Activated T-helper 2 cell treated with anti-CD3 and anti-CD28 coated beads, Interferon-gamma antibody, Interleukin-2, Interleukin-4, amounts not matched to agents 10 μg/mL and 5 μg/mL and 100 μg/mL, durations not matched to agents 14 hours and 24 hours and 36 hours (primary cell): ENCODE measurements at regions not wholly inside any gene's neighbourhood (a gene's known extent, or its start where the extent isn't known, plus 50 kb on each side); places are given as distances from the start of the nearest gene placed in this dataset.

Experiments used
- DNase-seq: peaks from one replicate; pipeline ENCODE4 v3.0.0; 2021; ENCODE audit warnings: low spot score
- H3K27ac Mint-ChIP-seq: one replicate; pipeline ENCODE4 v1.8.0; 2021; ENCODE audit warnings: mixed read lengths
- H3K27me3 Mint-ChIP-seq: one replicate; pipeline ENCODE4 v1.8.0; 2021; ENCODE audit warnings: low read depth, mixed read lengths
- H3K36me3 Mint-ChIP-seq: one replicate; pipeline ENCODE4 v1.8.0; 2021; ENCODE audit warnings: low read depth, mixed read lengths
- H3K4me1 Mint-ChIP-seq: one replicate; pipeline ENCODE4 v1.8.0; 2021; ENCODE audit warnings: low read depth, mixed read lengths
- H3K4me3 Mint-ChIP-seq: one replicate; pipeline ENCODE4 v1.8.0; 2021; ENCODE audit warnings: low read depth, mild to moderate bottlenecking, moderate library complexity, mixed read lengths
- H3K9me3 Mint-ChIP-seq: one replicate; pipeline ENCODE4 v1.8.0; 2021; ENCODE audit warnings: mixed read lengths
- intact Hi-C: fragments of 100-400 bp; cut with micrococcal nuclease; formaldehyde crosslinking; loops from one replicate; pipeline ENCODE4 v1.15.1; 2023

- no peaks in the 10 kb centered on the region for H3K36me3 Mint-ChIP-seq
- DNase-seq, result no peak
- no peak overlapping the region for H3K4me3 Mint-ChIP-seq
- intact Hi-C loops, result no loop called here
- no peak overlapping the region for H3K27ac Mint-ChIP-seq
- no peaks in the 10 kb centered on the region for H3K9me3 Mint-ChIP-seq
- H3K27me3 Mint-ChIP-seq, result no peaks in the 10 kb centered on the region
- no peaks in the 10 kb centered on the region for H3K4me1 Mint-ChIP-seq
These were observed 246.0 kb downstream of the PMP22 start for GRCh38 chr17:15019158-15019557.

DNA sequence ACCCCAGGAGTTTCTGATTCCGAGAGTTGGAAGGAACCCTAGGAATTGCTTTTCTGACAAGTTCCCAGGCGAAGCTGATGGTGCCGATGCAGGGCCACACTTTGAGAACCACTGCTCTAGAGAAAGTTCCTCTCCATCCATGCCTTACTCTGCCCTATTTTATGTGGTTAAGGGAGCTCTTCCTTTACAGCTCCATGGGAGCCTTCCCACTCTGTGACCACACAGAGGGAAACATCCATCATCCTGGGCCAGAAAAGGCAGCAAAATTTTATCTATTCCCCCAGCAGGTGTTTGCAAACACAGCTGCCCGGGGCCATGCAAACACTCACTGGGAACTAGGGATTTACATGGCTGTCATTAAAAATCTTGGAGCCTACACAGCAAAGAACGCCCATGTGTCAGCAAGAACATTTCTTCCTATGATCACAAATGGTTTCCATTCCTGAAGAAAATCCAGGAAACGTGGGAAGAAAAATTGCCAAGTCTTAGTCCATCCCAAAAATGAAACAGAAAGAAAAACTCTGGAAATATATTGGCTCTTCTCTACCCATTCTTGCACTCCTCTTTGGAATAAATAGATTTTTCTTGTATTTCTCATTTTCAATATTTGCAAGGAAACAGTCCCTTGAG is 252.7 kb downstream of the PMP22 start:
- no peak for DNase-seq
- no peak overlapping the region for H3K4me3 Mint-ChIP-seq

GRCh38 chr17:15009087-15009486 is 256.0 kb downstream of the PMP22 start:
- H3K36me3 Mint-ChIP-seq, result no peaks in the 10 kb centered on the region
- H3K27me3 Mint-ChIP-seq, result no peaks in the 10 kb centered on the region
- no peak overlapping the region for H3K4me3 Mint-ChIP-seq
- DNase-seq, result no peak
- intact Hi-C loops, result no loop called here
- no peaks in the 10 kb centered on the region for H3K9me3 Mint-ChIP-seq
- H3K4me1 Mint-ChIP-seq, result no peaks in the 10 kb centered on the region
- H3K27ac Mint-ChIP-seq, result no peak overlapping the region

More for the DNA sequence above, 252.7 kb downstream of the PMP22 start:
- Mint-ChIP-seq H3K9me3 (no peaks in the 10 kb centered on the region), H3K4me1 (no peaks in the 10 kb centered on the region), H3K27ac (no peak overlapping the region), H3K27me3 (no peaks in the 10 kb centered on the region), H3K36me3 (no peaks in the 10 kb centered on the region)
- intact Hi-C loops, result no loop called here

DNA sequence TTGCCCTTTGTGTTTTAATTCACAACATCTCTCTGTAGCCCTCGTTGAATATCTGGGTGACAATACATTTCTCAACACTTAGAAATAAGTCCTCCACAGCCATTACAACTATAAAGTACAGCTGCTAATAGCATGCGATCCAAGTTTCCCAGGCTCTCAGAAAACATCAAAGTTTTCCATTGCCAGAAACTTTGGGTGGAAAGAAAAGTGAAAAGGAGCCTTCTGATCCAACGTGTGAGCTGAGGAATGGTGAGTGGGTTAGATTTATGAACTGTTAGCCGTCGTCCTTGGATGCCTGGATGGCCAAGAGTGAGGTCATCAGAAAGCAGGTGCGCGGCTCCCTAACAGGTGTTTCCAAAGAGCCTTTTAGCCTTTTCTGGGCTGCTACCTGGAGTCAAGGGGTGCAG is 258.0 kb downstream of the PMP22 start:
- Mint-ChIP-seq H3K4me1 (no peaks in the 10 kb centered on the region), H3K27me3 (no peaks in the 10 kb centered on the region), H3K36me3 (no peaks in the 10 kb centered on the region), H3K9me3 (no peaks in the 10 kb centered on the region), H3K4me3 (no peak overlapping the region), H3K27ac (no peak overlapping the region)
- intact Hi-C loops, result no loop called here
- no peak for DNase-seq

GRCh38 chr17:15006421-15007128 is 258.6 kb downstream of the PMP22 start:
- intact Hi-C loops, result no loop called here
- Mint-ChIP-seq H3K4me1 (no peaks in the 10 kb centered on the region), H3K9me3 (no peaks in the 10 kb centered on the region), H3K27me3 (no peaks in the 10 kb centered on the region), H3K4me3 (no peak overlapping the region), H3K36me3 (no peaks in the 10 kb centered on the region), H3K27ac (no peak overlapping the region)
- no peak for DNase-seq

- H3K9me3 Mint-ChIP-seq, result no peaks in the 10 kb centered on the region
- no peaks in the 10 kb centered on the region for H3K27me3 Mint-ChIP-seq
- no peak for DNase-seq
- H3K36me3 Mint-ChIP-seq, result no peaks in the 10 kb centered on the region
- H3K4me1 Mint-ChIP-seq, result peaks cover 4% of the 10 kb centered on the region
- no peak overlapping the region for H3K4me3 Mint-ChIP-seq
- intact Hi-C loops, result no loop called here
- no peak overlapping the region for H3K27ac Mint-ChIP-seq
These were observed 264.5 kb downstream of the PMP22 start for GRCh38 chr17:15000661-15001060.

- DNase-seq, result no peak
- H3K27me3 Mint-ChIP-seq, result no peaks in the 10 kb centered on the region
- no peak overlapping the region for H3K27ac Mint-ChIP-seq
- no peak overlapping the region for H3K4me3 Mint-ChIP-seq
- no peaks in the 10 kb centered on the region for H3K9me3 Mint-ChIP-seq
- H3K36me3 Mint-ChIP-seq, result no peaks in the 10 kb centered on the region
- H3K4me1 Mint-ChIP-seq, result peaks cover 4% of the 10 kb centered on the region
- intact Hi-C loops, result no loop called here
These were observed 267.8 kb downstream of the PMP22 start for GRCh38 chr17:14997290-14997689.

DNA sequence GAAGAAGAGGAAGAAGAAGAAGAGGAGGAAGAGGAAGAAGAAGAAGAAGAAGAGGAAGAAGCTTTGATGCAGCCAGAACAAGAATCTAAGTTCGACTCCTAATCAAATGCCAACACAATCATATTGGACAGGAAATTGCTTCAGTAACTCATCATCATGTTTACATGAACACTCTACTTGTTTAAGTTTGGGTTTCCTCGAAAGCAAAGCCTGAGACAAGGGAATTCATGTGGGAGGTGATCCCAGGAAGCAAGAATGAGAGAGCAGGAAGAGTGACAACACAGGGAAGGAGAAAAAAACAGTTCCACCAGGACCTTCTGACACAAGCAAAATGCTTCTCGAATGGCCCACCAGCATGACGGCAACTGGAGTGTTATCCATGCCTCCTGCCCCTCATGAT is 279.0 kb downstream of the PMP22 start:
- intact Hi-C loops, result no loop called here
- Mint-ChIP-seq H3K27ac (no peak overlapping the region), H3K36me3 (no peaks in the 10 kb centered on the region), H3K4me3 (no peak overlapping the region), H3K27me3 (no peaks in the 10 kb centered on the region), H3K4me1 (no peaks in the 10 kb centered on the region), H3K9me3 (no peaks in the 10 kb centered on the region)
- DNase-seq, result no peak

DNA sequence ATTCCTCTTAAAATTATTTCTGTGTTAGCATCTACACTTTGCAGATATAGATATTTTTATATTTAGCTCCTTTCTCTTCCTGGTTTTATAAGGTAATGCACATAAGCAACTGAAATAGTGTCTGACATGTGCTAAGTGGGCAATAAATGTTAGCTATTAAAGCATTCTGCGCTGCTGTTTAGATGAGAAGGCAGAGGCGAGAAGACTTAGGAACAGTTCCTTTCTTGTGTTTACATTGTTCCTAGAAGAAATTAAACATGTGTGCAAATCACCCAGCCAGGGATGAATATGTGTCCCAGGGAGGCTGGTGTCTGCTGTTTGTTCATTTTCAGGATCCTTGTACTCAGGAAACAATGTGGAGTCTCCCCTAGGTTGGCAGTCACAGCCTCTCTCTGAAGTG is 292.3 kb downstream of the PMP22 start:
- intact Hi-C loops, result no loop called here

DNA sequence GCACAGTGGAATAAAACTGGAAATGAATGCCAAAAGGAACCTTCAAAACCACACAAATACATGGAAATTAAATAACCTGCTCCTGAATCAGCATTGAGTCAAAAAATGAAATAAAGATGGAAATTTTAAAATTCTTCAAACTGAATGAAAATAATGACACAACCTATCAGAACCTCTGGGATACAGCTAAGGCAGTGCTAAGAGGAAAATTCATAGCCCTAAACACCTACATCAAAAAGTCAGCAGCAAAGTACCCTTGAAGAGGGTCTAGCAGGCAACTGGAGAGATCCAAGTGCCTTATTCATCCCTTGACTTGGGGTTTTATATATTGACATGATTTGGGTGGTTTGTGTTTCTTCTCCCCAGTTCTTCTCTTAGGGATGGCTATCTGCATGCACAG is 294.1 kb downstream of the PMP22 start:
- no peaks in the 10 kb centered on the region for H3K27me3 Mint-ChIP-seq
- no peak overlapping the region for H3K4me3 Mint-ChIP-seq
- H3K4me1 Mint-ChIP-seq, result peaks cover 4% of the 10 kb centered on the region
- intact Hi-C loops, result no loop called here
- H3K9me3 Mint-ChIP-seq, result peaks cover 39% of the 10 kb centered on the region
- DNase-seq, result no peak
- no peaks in the 10 kb centered on the region for H3K36me3 Mint-ChIP-seq
- H3K27ac Mint-ChIP-seq, result no peak overlapping the region

More for the DNA sequence above, 292.3 kb downstream of the PMP22 start:
- Mint-ChIP-seq H3K4me1 (peaks cover 4% of the 10 kb centered on the region), H3K27me3 (no peaks in the 10 kb centered on the region), H3K9me3 (peaks cover 39% of the 10 kb centered on the region), H3K36me3 (no peaks in the 10 kb centered on the region), H3K27ac (no peak overlapping the region), H3K4me3 (no peak overlapping the region)
- DNase-seq, result no peak

GRCh38 chr17:14959106-14959648 is 305.9 kb downstream of the PMP22 start:
- H3K27me3 Mint-ChIP-seq, result no peaks in the 10 kb centered on the region
- DNase-seq, result no peak

DNA sequence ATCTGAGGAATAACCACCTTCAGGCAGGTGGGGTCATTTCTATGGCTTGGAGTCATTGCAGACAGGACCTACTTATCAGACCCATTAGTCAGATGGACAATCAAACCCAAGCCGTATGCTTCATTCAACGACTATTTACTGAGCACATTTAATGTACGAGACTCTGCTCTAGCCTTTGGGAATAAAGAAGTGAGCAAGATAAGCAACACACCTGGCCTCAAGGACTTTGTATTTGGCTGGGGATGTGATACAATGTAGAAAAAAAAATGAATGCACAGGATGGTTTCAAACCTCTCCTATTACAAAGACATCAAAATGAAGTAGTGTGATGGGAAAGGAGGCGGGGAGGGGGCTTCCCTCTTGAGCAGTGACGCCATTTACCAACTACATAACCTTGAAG is 311.7 kb downstream of the PMP22 start:
- H3K9me3 Mint-ChIP-seq, result no peaks in the 10 kb centered on the region
- intact Hi-C loops, result no loop called here
- H3K4me3 Mint-ChIP-seq, result no peak overlapping the region
- no peaks in the 10 kb centered on the region for H3K27me3 Mint-ChIP-seq
- no peaks in the 10 kb centered on the region for H3K4me1 Mint-ChIP-seq
- no peaks in the 10 kb centered on the region for H3K36me3 Mint-ChIP-seq
- DNase-seq, result no peak
- no peak overlapping the region for H3K27ac Mint-ChIP-seq

More at GRCh38 chr17:14959106-14959648, 305.9 kb downstream of the PMP22 start:
- Mint-ChIP-seq H3K9me3 (no peaks in the 10 kb centered on the region), H3K4me3 (no peak overlapping the region), H3K36me3 (no peaks in the 10 kb centered on the region), H3K4me1 (no peaks in the 10 kb centered on the region), H3K27ac (no peak overlapping the region)
- intact Hi-C loops, result no loop called here

- intact Hi-C loops, result no loop called here
- no peak overlapping the region for H3K27ac Mint-ChIP-seq
- DNase-seq, result no peak
These were observed 314.4 kb downstream of the PMP22 start for GRCh38 chr17:14950686-14951085.

More at GRCh38 chr17:14950686-14951085, 314.4 kb downstream of the PMP22 start:
- no peaks in the 10 kb centered on the region for H3K4me1 Mint-ChIP-seq
- H3K9me3 Mint-ChIP-seq, result no peaks in the 10 kb centered on the region
- no peaks in the 10 kb centered on the region for H3K36me3 Mint-ChIP-seq
- H3K27me3 Mint-ChIP-seq, result no peaks in the 10 kb centered on the region
- no peak overlapping the region for H3K4me3 Mint-ChIP-seq
